Middle frontal gyrus (tissue), 1 donor: ENCODE measurements at regions not wholly inside any gene's neighbourhood (a gene's known extent, or its start where the extent isn't known, plus 50 kb on each side); places are given as distances from the start of the nearest gene placed in this dataset.
"Not testable (repeated sequence)": the region's sequence is repeated elsewhere in the genome, so short reads cannot be mapped to it uniquely, and the experiment has no call there.

Experiments used
- DNase-seq: peaks from one replicate; pipeline ENCODE4 v3.0.0-alpha.2; 2015; ENCODE audit warnings: low spot score; ENCODE audit errors: extremely low spot score

GRCh38 chr1:30171537-30172298 is 551.7 kb downstream of the MATN1 start:
- DNase-seq, result no peak

DNA sequence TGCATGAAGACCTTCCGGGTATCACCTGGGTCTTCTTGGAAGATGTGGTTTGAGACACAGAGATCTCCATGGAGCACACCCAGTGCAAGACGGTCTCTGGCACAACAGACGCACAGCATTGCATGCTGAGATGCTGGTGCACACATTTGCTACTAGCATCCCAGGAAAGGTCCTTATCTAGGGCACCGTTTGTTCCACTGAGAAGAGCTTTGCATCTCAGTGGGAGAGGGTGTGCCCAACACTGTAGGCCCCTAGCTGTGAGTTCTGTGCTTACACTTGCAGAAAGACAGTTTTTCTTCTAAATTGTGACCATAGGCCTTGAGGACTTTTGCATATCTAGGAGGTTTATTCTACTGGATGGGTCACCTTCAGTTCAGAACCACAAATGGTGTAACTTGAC is 554.1 kb downstream of the MATN1 start:
- DNase-seq, result no peak

GRCh38 chr1:30166174-30166573 is 557.2 kb downstream of the MATN1 start:
- no peak for DNase-seq

- no peak for DNase-seq
Measured at GRCh38 chr1:30165116-30165515, 558.3 kb downstream of the MATN1 start.

DNA sequence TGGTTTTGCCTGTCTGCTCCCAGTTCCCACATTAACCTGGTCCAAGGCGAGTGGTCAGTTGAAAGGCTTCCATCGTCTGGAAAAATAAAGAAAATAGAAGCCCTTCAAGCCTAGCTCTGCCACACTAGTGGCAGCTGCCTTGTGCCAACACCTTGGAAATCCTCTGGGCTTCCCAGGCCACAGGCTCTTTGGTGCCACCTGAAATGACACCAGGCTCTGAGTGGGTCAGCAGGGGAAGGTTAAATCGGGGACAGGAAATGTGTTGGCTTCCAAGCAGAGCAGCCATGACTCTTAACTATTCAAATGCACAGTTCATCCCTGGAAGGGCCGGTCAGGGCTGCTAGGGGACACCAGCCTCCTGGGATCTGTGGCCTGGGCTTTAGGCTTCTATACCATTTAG is 558.7 kb downstream of the MATN1 start:
- DNase-seq, result no peak

DNA sequence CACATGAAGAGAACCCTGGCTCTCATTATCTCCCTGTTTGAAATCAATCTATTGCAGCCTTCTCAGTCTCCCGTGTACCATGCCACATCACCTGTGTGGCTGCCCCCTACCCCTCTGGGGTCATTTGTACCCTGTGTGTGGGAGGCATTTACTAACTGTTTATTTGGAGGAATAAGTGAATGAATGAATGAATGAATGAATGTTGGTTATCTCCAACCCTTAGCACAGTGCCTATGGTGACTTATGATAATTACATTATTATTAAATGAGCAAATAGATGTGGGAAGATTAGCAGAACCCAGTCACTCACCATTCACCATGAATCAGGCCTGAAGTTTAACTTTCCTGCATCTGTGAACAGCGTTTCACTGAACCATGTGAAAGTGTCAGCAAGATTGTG is 560.8 kb downstream of the MATN1 start:
- no peak for DNase-seq

GRCh38 chr1:30161953-30162352 is 561.4 kb downstream of the MATN1 start:
- no peak for DNase-seq

DNA sequence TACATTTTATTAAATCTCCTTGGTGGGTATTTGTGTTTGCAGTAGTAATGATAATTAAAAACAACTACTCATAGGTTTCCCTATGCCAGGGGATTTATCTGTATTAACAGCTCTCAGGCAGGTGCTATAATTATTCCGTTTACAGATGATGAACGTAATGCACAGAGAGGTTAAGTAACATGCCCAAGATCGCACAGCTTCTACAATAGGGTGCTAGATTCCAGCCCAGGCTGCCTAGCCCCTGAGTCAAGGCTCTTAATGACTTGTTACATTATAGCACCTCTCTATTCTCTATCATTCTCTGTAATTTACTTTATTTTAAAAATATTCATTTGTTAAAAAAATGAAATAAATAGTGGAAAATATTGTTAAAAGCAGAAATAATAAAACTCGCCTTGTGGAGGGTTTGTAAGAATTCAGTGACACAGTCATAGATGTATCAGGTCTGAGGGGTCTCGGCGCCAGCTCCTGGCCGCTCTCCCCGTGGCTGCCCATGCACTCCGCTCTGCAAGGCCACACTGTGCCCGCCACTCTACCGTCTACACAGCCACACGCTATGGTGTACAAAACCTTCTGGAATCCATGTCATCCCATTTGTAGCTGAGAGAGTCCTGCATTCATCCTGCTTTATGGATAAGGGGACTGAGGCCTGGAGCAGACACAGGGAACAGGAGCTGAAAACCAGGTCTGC is 562.2 kb downstream of the MATN1 start:
- DNase-seq, result no peak

DNA sequence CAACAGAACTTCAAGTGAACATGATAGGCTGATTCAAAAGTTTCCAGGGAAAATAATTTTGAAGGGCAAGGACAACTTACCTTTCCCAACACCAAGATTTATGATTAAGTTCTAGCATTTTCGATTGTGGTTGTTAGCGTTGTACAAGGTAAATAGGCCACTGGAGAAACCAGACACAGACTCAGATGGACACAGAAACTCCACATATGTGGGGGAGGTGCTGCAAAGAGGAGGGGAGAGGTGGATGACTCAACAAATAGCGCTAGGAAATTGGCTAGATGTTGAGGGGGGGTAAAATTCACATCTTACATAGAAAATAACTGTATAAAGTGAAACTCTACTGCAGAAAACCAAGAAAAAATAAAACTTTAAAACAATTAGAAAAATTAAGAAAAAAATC is 564.4 kb downstream of the MATN1 start:
- DNase-seq, result no peak

DNA sequence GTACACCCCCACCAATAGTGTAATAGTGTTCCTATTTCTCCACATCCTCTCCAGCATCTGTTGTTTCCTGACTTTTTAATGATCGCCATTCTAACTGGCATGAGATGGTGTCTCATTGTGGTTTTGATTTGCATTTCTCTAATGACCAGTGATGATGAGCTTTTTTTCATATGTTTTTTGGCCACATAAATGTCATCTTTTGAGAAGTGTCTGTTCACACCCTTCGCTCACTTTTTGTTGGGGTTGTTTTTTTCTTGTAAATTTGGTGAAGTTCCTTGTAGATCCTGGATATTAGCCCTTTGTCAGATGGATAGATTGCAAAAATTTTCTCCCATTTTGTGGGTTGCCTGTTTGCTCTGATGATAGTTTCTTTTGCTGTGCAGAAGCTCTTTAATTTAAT is 567.7 kb downstream of the MATN1 start:
- DNase-seq, result not testable (repeated sequence)

- DNase-seq, result not testable (repeated sequence)
Measured at GRCh38 chr1:30155253-30155652, 568.1 kb downstream of the MATN1 start.

DNA sequence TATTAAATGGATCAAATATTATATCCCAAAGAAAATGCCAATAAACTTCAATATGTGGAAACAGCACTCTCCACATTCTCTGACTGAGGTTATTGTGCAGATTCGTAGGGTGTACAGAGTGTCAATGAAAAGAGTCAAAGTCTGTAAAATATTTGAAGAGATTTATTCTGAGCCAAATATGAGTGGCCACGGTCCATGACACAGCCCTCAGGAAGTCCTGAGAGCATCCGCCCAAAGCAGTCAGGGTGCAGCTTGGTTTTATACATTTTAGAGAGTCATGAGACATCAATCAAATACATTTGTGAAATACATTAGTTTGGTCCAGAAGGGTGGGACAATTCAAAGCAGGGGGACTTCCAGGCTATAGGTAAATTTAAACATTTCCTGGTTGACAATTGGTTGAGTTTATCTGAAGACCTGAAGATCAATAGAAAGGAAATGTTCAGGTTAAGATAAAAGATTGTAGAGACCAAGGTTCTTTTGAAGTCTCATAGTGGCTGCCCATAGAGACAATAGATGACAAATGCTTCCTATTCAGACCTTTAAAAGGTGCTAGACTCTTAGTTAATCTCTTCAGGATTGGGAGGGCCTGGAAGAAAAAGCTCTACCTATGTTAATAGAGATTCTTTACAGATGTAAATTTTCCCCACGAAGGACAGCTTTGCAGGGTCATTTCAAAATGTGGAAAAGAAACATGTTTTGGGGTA is 569.5 kb downstream of the MATN1 start:
- DNase-seq, result no peak

- DNase-seq, result no peak
Measured at GRCh38 chr1:30151826-30152225, 571.6 kb downstream of the MATN1 start.

DNA sequence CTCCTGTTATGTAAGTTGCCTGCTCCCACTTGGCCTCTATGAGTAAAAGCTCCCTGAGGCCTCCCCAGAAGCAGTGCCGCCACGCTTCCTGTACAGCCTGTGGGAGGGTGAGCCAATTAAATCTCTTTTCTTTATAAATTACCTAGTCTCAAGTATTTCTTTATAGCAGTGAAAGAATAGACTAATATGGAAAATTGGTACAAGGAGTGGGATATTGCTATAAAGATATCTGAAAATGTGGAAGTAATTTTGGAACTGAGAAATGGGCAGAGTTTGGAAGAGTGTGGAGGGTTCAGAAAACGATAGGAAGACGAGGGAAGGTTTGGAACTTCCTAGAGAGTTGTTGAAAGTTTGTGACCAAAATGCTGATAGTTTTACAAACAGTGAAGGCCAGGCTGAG is 572.3 kb downstream of the MATN1 start:
- no peak for DNase-seq

DNA sequence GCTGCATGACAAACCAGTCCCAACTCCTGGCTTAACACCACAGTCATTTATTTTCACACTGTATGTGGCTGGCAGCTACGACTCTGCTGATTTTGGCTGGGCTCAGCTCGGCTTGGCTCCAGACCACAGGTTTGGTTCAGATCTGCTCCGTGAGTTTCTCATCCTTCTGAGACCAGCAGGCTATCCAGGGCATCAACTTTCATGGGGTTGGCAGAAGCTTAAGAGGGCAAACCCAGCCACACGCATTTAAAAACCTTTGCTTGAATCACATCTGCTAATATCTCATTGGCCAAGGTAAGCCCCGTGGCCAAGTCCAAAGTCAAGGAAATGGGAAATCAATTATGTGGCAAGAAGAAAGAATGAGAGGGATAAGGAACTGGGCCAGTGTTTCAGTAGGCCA is 574.2 kb downstream of the MATN1 start:
- no peak for DNase-seq

- DNase-seq, result no peak
Measured at GRCh38 chr1:30148676-30149075, 574.7 kb downstream of the MATN1 start.

GRCh38 chr1:30147188-30147587 is 576.2 kb downstream of the MATN1 start:
- no peak for DNase-seq

- no peak for DNase-seq
Measured at GRCh38 chr1:30146448-30146847, 576.9 kb downstream of the MATN1 start.

DNA sequence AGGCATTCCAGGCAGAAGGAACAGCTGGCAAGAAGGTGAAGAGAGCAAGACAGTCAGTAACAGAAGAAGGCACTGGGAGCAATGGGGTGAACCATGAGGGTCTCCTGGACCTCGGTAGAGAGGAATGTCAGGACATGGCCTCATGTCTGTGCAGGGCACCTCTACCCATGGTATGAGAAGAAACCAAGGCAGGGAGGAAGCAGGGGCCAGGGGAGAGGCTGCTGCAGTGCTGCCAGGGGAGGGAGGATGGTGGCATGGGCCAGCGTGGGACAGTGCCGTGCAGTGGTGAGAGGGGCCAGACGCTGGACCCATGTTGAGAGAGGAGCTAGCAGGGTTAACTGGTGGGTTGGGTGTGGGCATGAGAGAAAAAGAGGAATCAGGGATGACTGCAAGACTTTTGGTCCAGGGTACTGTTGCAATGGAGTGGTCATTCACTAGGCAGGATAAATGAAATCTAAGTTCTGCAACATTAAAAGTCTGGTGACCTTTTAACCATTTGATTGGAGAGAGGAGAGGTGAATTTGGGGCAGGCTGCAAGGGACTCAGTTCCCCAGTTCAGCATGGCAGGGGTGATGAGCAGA is 577.6 kb downstream of the MATN1 start:
- no peak for DNase-seq

GRCh38 chr1:30144831-30145230 is 578.6 kb downstream of the MATN1 start:
- DNase-seq, result no peak

DNA sequence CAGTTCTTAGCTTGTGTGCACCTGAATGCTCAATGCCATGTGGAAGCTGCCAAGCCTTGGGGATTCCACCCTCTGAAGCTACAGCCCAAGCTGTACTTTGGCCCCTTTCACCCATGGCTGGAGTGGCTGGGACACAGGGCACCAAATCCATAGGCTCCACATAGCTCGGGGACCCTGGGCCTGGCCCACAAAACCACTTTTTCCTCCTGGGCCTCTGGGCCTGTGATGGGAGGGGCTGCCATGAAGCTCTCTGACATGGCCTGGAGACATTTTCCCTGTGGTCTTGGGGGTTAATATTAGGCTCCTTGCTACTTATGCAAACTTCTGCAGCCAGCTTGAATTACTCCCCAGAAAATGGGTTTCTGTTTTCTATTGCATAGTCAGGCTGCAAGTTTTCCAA is 579.9 kb downstream of the MATN1 start:
- no peak for DNase-seq

- no peak for DNase-seq
Measured at GRCh38 chr1:30140566-30140965, 582.8 kb downstream of the MATN1 start.
